ENCODE measurements at regions not wholly inside any gene's neighbourhood (a gene's known extent, or its start where the extent isn't known, plus 50 kb on each side); places are given as distances from the start of the nearest gene placed in this dataset.

DNA sequence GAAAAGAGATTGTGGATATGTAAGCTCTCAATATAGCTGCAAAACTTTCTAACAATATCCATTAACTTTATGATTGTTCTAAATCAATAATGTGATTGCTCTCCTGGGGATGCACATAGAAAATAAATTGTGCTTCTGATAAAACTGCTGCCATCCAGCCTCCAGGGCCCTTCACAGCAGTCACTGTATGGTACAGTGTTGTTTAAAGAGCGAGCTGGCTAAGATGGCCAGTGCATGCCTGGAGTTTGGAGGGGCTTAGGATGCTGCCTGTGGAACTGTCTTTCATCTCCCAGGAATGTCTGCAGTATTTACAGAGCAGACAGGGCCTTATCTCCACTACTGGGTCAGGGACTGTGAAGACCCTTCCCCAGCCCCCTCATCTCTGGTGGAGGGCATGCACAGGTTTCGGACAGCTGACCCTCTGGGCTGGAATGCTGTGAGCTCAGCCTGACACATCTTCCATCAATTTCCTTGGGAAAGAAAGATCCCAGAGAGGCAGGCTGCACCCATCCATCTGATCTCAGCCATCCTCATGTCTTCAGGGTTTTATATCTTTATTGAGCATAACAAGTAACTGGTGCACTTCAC is 137.0 kb downstream of the PLPP3 start:
- DNase-seq (ENCODE audit: low read depth in 2 of 2): no peak

DNA sequence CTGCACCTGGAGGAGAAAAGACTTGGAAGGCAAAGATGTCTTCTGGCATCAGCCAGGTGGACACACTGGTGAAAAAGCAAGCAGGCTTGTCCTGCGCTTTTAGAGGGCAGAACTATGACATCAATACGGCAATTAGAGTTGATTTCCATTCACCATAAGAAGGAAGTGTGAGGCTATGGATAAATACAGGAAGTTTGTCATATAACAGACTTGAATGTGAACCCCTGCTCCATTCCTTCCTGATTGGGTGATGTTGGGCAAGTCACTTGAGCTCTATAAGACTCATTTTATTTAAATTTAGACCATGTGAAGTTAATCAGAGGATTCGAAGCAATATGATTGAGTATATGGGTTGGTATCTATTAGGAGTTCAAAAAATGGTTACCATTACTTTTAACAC is 137.8 kb downstream of the PLPP3 start:
- peak in 1 of 2 donors; percentile 65 for DNase-seq (ENCODE audit: low read depth in 2 of 2)

DNA sequence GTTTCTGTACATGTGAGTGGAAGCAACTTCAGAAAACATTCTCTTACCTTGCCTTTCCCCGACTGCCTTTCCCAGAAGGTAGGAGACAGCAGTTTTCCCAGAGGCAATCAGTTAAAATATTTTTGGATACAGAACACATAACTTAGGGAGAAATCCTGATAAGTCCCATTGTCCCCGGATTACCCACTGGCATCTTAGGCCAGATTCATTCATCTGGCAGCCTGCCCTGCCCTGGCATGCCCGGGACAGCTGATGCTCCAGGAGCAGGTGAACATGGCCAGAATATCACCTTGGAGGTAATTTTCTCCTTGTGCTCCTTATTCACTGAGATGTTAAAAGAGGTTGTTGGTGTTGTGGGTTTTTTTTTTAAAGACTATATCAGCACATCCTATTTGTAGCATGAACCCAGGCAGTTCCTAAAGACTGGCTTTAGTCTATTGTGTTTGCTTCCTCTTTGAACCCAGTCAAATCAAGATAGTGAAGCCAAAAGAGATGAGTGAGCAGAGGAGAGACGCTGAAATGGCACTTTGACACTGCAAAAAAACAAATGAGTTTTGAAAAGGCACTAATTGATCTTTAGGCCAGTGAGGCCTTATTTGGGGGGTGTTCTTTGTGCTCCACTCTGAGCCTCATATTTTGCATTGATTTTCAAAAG is 139.6 kb downstream of the PLPP3 start:
- DNase-seq (ENCODE audit: low read depth in 2 of 2): peak in 1 of 2 donors; percentile 26

DNA sequence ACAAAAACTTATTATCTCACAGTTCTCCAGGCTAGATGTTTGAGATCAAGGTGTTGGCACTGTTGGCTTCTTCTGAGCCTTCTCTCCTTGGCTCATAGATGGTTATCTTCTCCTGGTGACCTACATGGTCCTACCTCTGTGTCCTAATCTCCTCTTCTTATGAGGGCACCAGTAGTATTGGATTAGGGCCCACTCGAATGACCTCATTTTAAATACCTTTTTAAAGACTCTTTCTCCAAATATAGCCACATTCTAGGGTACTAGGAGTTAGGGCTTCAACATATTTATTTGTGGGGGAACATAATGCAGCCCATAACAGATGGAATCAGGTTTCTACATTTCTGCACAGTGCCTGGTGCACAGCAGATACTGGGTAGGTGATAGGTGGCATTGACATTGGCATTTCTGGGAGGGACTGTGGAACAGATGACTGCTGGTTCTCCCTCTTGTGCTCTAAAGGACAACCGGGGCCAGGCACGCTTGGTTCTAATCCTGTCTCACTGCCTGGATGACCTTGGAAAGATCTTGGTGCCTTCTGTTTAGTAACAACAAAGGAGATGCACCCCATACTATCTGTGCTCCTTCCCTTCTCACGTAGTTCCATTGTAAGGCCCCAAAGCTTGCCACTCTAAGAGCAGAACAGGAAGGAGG is 140.3 kb downstream of the PLPP3 start:
- no peak for DNase-seq (ENCODE audit: low read depth in 2 of 2)

DNA sequence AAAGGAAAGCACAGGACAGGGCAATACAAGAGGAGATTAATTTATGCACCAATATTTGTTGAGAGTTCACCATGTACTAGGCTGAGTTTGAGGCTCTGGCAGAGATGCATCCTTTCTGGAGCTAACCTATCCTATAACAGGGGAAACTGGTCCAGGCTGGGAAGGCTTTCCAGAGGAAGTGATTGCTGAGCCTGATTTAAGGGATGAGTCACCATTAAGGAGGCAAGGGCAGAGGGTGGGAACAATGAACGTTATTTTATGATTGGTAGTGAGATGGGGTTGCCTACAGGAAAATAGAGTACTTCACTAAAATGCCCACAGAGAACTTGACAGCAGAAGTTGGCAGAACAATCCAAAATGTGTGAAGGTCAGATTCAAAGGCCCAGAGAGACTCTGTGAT is 141.4 kb downstream of the PLPP3 start:
- DNase-seq (ENCODE audit: low read depth in 2 of 2): peak; percentile 29 to 78

DNA sequence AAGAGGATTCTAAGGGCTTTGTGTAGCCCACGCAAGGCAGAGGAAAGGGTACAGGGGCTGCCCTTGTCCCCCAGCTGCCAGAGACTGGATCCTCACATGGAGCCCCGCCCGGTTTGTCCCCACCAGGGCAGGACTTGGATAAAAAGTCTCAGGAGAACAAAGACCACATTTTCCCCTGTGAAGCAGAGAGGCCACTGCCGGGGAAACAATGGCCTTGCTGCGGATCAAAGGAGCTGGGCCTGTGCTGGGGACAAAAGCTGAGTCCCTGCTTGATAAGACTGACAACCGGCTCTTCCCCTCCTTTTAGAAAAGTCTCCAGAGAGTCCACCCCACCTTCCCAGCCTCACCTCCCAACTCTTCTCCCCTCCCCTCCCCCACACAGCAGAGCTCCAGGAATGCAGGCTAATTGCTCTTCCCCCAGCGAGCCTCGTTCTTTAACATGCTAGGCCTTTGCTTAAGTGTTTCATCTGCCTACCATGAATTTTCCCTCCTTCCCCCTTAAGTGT is 142.4 kb downstream of the PLPP3 start:
- no peak for DNase-seq (ENCODE audit: low read depth in 2 of 2)

DNA sequence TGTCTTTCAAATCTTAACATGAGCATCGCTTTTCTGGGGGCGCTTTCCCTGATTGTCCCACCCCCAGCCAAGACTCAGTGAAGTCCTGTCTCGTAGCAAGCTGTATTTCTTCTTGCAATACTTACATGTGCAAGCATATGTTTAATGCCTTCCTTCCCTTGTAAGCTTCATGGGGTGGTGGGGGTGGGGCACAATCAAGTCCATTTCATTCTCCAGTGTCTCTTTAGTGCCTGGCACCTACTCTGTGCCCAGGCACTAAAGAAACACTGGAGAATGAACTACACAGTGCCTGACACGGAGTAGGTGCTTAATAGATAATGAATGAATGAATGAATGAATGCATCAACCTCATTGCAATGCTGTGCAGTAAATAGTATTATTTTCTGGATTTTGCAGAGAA is 143.1 kb downstream of the PLPP3 start:
- DNase-seq (ENCODE audit: low read depth in 2 of 2): no peak

DNA sequence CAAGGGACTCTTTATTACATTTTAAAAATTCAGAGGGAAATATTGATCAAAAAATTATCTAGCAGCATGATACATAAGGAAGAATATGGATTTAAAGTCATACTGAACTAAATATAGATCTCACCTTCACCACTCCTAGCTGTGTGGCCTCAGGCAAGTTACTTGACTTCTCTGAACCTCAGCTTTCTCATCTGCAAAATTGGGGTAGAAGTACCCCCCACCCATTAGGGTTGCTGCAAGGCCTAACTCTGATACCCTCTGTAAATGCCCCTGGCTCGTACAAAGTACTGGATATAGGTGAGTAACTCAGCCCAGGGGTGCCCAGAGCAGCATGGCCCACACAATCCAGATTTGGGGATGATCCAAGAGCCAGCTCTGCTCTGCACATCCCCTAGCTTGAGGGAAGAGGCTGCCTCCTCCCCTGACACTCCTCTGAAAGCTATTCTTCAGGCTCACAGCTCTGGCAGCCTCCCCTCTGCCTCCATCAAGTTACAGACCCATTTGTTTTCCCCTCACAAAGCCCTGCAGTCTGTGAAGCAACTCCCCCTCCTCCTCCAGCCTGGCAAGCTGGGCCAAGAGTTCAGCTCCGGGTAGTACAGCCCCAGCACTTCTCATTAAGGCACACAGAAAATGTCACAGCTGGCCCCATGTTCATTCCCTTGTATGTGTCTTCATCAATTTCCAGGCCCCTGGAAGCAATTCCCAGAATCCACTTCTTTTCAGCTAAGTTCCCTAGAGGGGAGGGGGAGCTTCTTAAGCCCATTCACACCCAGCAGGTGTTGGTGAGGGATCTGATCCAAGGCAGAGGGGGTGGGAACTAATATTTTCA is 143.7 kb downstream of the PLPP3 start:
- DNase-seq (ENCODE audit: low read depth in 2 of 2): no peak

DNA sequence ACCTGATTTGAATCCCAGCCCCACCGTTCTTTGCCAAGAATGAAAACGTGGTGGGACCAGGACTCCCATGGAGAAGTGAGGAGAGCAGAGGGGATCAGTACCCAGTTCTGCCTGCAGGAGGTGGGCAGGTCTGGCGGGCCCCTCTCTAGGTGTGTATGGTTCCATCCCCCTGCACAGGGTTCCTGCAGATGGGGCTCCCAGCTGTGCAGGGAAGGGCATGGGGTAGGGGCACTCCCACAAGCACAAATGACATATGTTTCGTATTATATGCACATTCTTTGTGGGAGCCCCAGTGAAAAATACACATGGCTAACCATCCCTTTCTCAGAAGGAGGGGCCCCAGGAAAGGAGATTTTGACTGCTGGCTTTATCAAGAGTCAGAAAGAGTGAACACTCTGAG is 144.6 kb downstream of the PLPP3 start:
- DNase-seq (ENCODE audit: low read depth in 2 of 2): no peak

DNA sequence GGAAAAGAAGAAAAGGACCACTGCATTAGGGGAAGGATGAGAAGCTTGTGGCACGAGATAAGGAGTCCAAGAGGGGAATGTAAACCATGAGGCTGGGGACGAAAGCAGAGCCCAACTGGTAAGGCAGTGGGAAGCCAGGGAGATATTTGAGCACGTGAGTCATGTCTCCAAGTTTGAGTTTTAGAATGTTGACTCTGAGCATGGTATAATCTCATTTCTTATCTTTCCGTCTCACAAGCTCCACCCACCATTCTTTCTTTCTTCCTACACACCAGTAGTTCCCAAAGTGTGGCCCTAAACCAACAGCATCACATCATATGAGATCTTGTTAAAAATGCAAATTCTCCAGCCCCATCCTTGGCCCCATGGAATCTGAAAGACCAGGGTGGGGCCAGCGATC is 145.3 kb downstream of the PLPP3 start:
- no peak for DNase-seq (ENCODE audit: low read depth in 2 of 2)

DNA sequence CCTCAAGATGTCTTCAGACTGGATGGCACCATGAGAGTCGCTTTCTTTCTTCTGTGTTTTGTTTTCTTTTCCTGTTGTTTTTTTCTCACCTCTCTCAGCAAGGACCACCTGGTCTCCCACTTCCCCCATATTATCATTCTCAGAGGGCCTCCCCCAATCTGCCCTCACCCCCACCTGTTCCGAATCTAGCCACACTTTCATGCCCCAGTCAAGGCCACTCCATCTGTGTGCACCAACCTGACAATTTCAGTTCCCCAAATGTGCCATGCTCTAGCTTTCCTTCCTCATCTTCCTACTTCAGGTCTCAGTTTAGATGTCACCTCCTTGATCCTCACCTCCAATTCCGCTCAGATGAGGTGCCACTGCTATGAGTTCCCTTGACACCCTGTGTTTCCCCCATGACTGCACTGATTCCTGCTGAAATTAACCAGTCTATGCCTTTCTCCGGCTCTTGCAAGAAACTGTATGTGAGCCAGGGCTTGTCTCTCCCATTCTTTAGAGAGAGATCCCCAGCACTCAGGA is 146.2 kb downstream of the PLPP3 start:
- DNase-seq (ENCODE audit: low read depth in 2 of 2): no peak

DNA sequence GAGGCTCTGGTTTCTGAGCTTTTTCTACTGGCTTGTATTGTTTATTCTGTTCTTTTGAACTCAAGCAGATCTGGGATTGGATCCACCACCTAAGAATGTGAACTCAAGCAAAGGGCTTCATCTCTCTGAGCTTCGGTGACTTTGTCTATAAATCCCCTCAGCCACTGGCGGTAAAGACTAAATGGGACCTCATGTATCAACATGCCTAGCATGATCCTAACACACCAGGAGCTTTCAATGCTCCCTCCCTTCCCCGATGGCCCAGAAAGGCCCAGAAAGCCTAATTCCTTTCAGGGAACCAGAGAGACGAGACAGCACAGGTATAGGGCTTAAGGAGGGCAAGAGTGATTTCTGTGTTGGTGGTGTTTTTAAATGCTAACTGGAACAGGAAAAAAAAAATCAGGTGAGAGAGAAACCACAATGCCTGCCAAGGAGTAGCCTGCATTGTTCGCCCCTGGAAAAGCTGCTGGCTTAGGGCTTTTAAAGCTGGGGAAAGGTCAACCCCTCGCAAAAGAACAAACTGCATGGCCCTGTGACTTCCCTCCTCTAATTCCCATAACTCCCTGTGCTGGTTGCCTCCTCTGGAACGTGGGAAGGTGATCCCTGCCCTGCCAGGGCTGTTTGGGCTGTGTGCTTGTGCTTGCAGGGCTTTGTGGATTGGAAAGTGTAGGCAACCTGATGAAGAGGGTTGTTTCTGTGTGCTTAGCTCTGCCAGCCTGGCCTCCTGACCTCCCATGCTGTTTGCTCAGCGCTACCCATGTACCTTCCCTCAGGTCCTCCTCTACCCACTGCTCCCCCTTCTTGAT is 147.0 kb downstream of the PLPP3 start:
- peak in 1 of 2 donors; percentile 66 for DNase-seq (ENCODE audit: low read depth in 2 of 2)

DNA sequence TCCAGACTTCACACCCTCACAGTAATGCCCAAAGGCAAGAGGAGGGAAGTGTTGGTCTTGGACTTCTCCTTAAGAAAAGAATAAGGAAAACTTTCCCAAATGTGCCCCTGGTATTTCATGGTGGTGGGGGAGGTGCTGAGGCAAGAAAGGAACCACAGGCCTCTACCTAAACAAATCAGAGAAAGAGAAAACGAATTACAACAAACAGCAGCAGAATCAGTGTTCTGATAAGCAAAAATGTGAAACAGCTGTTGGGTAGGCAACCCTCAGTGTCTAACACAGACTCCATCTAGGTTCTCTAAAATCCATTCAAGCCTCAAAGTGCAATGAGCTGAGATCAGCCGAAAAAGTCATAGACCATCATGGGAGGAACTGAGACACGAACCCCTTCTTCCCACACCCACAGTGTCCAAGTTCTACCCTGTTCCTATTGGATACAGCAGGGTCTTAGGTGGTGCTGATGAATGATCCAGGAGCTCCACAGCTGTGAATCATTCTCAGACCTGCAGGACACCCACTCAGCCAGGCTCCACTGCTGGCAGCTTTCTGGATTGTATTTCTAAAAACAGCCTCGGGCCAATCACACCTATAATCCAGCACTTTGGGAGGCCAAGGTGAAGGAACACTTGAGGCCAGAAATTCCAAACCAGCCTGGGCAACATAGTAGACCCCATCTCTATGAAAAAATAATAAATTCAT is 149.1 kb downstream of the PLPP3 start:
- no peak for DNase-seq (ENCODE audit: low read depth in 2 of 2)

DNA sequence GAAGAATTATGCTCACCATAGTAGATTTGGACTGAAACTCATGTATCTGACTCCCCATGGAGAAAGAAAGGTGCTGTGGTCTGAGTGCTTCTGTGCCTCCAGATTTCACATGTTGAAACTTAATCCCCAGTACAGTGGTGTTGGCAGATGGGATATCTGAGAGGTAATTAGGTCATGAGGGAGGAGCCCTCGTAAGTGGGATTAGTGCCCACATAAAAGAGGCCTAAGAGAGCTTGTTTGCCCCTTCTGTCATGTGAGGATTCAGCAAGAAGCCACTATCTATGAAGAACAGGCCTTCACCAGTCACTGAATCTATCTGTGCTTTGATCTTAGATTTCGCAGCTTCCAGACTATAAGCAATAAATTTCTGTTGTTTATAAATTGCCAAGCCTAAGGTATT is 150.1 kb downstream of the PLPP3 start:
- DNase-seq (ENCODE audit: low read depth in 2 of 2): no peak

DNA sequence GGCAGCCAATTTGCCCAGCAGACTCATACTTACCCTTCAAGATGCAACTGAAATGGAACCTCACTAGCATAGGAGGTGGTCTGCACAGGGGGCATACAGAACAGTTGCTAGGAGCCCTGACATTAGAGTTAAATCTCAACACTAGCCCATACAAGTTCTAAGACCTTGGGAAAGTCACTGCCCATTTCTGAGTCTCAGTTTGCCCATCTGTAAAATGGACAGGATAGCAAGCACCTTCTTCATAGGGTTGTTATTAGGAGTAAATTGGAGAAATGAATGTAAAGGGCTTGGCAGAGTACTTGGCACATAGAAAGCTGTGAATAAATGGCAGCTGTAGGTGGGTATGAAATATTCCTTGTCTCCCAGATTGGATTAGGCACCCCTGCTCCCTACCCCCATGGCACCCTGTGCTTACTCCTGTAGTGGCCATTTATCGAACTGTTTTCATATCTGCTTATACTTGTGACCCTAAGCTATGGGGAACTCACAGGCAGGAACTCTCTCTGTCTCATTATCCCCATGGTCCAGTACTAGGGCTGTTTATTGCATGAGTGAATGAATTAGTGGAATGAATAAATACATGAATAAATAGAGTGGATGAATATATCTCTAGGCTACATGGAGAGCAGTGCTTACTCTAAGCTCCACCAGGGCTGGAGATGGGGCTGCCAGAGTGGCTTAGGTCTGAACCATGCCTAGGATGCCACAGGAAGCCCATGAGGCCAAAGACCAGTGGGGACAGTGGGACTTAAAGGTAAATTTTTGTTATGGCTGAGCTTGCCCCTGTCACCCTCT is 152.6 kb downstream of the PLPP3 start:
- DNase-seq (ENCODE audit: low read depth in 2 of 2): no peak

DNA sequence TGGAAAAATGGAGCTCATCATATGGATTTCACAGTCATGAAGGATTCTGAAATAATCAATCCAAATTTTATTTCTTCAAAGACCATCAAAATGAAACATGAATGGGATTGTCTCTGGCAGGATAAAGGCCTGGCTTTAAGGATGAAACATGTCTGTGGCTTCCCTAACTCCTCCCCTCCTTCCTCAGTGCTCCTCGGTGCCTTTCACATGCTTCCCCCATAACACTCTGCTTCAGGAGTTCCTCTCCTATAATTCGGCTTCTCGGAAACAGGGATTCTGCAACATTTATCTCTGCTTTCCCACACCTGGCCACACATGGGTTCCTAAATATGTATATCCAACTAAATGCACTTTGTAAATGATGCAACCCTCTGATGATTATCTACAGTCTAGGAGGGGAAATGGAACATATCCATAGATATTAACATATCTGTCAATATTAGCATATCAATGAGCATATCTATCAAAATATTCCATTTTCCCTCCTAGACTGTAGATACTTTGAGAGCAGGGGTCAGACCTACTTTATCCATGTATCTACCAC is 153.8 kb downstream of the PLPP3 start:
- no peak for DNase-seq (ENCODE audit: low read depth in 2 of 2)

DNA sequence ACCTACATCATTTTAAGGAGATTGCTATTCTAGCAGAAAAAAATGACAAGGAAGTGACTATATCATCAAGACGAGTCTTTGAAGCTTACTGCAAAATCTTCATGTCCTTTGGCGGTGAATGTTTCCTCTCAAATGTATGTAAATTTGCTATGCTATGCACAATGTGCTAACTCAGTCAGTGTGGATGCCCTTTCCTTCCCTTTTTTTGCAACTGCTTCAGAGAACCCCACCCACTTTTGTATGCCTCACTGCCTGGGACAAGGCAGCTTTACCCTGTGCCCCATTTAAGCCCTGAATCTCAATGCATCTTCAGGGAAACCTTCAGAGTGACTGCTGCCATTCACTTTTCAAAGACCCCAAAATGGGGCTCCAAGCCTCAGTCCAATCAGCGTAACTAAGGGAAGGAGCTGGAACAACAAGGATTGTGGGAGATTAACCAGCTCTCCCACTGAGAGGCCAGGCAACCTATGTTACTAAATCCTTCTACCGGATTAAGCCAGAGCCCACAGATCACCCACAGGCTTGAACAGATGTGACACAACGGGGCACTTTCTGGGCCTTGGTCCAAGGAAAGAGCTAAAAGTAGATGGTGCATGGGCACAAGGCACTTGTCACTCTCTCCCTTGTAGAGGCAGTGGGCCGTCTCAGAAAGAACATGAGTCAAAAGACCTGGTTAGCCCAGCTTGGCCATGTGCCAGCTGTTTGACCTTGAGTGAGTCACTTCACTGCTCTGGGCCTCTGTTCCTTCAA is 154.4 kb downstream of the PLPP3 start:
- DNase-seq (ENCODE audit: low read depth in 2 of 2): peak; percentile 23 to 88

DNA sequence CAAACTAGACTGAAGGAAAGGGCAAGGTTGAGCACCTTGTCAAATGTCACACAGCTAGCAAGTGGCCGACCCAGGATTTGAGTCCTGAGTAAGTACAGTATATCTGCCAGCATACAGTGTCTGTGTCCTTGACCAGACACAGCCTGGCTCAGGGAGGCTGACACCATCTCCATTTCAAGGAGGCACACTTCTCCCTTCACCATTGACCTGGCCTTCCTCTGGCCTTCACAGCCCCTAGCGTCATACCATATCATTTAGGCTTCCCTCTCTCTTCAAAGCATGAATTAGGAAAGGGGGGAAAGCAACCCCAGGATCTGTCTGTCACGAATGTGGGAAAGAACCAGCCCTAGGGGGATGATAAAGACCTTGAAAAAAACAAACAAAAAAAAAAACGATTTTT is 155.6 kb downstream of the PLPP3 start:
- no peak for DNase-seq (ENCODE audit: low read depth in 2 of 2)
